Neural progenitor cell (in vitro differentiated cells): ENCODE measurements at regions not wholly inside any gene's neighbourhood (a gene's known extent, or its start where the extent isn't known, plus 50 kb on each side); places are given as distances from the start of the nearest gene placed in this dataset.

ENCODE experiments used
- DNase-seq: peaks from one replicate; pipeline ENCODE4 v3.0.0-alpha.2; 2016; ENCODE audit warnings: low spot score
- H2AFZ ChIP-seq: fragments of 200-600 bp; sonication (generic); replicated peaks from 2 replicates; pipeline ENCODE4 v1.6.1; 2016; ENCODE audit warnings: antibody characterized with exemption
- H3F3A ChIP-seq: fragments of 200-600 bp; sonication (generic); 2 replicates; pipeline ENCODE4 v1.6.1; 2016; ENCODE audit warnings: antibody characterized with exemption, low read depth
- H3K27ac ChIP-seq: fragments of 200-600 bp; sonication (generic); 2 replicates; pipeline ENCODE4 v1.5.1; 2016; ENCODE audit warnings: mild to moderate bottlenecking
- H3K27me3 ChIP-seq: fragments of 200-600 bp; sonication (generic); 2 replicates; pipeline ENCODE4 v1.6.1; 2016; ENCODE audit warnings: mild to moderate bottlenecking, moderate library complexity
- H3K36me3 ChIP-seq: fragments of 200-600 bp; sonication (generic); 2 replicates; pipeline ENCODE4 v1.5.1; 2016
- H3K4me1 ChIP-seq: fragments of 200-600 bp; sonication (generic); 2 replicates; pipeline ENCODE4 v1.6.1; 2016; ENCODE audit warnings: mixed run types
- H3K4me2 ChIP-seq: fragments of 200-600 bp; sonication (generic); 2 replicates; pipeline ENCODE4 v1.6.1; 2016
- H3K4me3 ChIP-seq: fragments of 200-600 bp; sonication (generic); 2 replicates; pipeline ENCODE4 v1.5.1; 2016
- H3K79me2 ChIP-seq: fragments of 200-600 bp; sonication (generic); 2 replicates; pipeline ENCODE4 v1.6.1; 2016; ENCODE audit warnings: low read depth
- H3K9ac ChIP-seq: fragments of 200-600 bp; sonication (generic); 2 replicates; pipeline ENCODE4 v1.6.1; 2016
- H3K9me3 ChIP-seq: fragments of 200-600 bp; sonication (generic); 2 replicates; pipeline ENCODE4 v1.5.1; 2016; ENCODE audit warnings: low read depth
- H4K20me1 ChIP-seq: fragments of 200-600 bp; sonication (generic); 2 replicates; pipeline ENCODE4 v1.6.1; 2016; ENCODE audit warnings: low read depth
- H3K27ac Mint-ChIP-seq: 3 replicates; pipeline ENCODE4 v1.8.0; 2021; ENCODE audit warnings: mixed read lengths
- H3K27me3 Mint-ChIP-seq: 2 replicates; pipeline ENCODE4 v1.8.0; 2022; ENCODE audit warnings: low read depth, mild to moderate bottlenecking, inconsistent platforms, moderate library complexity, mixed read lengths; ENCODE audit not compliant: insufficient read depth
- H3K36me3 Mint-ChIP-seq: 3 replicates; pipeline ENCODE4 v1.8.0; 2021; ENCODE audit warnings: mixed read lengths
- H3K4me1 Mint-ChIP-seq: 3 replicates; pipeline ENCODE4 v1.8.0; 2021; ENCODE audit warnings: mixed read lengths
- H3K4me3 Mint-ChIP-seq: 3 replicates; pipeline ENCODE4 v1.8.0; 2021; ENCODE audit warnings: mild to moderate bottlenecking, moderate library complexity, mixed read lengths
- H3K9me3 Mint-ChIP-seq: 3 replicates; pipeline ENCODE4 v1.8.0; 2020; ENCODE audit warnings: mixed read lengths
- CTCF ChIP-seq: fragments of 200-600 bp; sonication (generic); IDR thresholded peaks from 2 replicates; pipeline ENCODE4 v1.5.1; 2017; ENCODE audit warnings: antibody characterized with exemption, mild to moderate bottlenecking
- EZH2 ChIP-seq: fragments of 200-600 bp; sonication (generic); IDR thresholded peaks from 2 replicates; pipeline ENCODE4 v1.6.1; 2017; ENCODE audit warnings: antibody characterized with exemption, mild to moderate bottlenecking, moderate library complexity
- EZH2phosphoT487 ChIP-seq: fragments of 200-600 bp; sonication (generic); IDR thresholded peaks from 2 replicates; pipeline ENCODE4 v1.6.1; 2017; ENCODE audit warnings: antibody characterized with exemption

DNA sequence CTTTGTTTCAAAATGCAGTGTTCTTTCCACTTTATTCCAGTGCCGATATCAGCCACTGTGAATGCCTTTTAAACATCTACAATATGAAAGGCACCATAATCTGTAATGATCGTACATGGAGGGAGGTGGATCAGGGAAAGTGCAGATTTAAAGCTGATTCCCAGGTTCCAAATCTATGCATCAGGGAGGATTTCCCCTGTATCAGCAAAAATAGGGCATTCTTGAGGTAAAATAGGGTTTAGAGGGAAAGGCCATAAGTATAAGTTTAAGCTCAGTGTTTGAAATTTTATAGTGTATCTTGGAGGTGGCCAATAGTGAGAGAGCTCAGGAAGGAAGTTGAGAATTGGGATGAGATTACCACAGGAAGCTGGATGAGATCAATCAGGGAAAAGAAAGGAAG lies 289.7 kb upstream of the ID4 start:
- H3K4me3 Mint-ChIP-seq: no peak overlapping the region
- Histone ChIP-seq H3K36me3 (no peaks in the 10 kb centered on the region), H3K27ac (no peak overlapping the region), H4K20me1 (no peaks in the 10 kb centered on the region), H3K4me1 (peaks cover 15% of the 10 kb centered on the region), H3K79me2 (no peaks in the 10 kb centered on the region), H3K27me3 (no peaks in the 10 kb centered on the region), H3K4me2 (no peak overlapping the region), H3K9me3 (no peaks in the 10 kb centered on the region), H3K9ac (no peak overlapping the region), H2AFZ (no peak overlapping the region), H3K4me3 (no peak overlapping the region), H3F3A (no peaks in the 10 kb centered on the region)
- no peak for DNase-seq
- peaks cover 7% of the 10 kb centered on the region for H3K4me1 Mint-ChIP-seq
- no peak overlapping the region for H3K27ac Mint-ChIP-seq
- no peaks in the 10 kb centered on the region for H3K36me3 Mint-ChIP-seq
- no peaks in the 10 kb centered on the region for H3K9me3 Mint-ChIP-seq
- no peak for TF ChIP-seq EZH2
- no peak for TF ChIP-seq EZH2phosphoT487
- no peak for TF ChIP-seq CTCF
- H3K27me3 Mint-ChIP-seq: no peaks in the 10 kb centered on the region

DNA sequence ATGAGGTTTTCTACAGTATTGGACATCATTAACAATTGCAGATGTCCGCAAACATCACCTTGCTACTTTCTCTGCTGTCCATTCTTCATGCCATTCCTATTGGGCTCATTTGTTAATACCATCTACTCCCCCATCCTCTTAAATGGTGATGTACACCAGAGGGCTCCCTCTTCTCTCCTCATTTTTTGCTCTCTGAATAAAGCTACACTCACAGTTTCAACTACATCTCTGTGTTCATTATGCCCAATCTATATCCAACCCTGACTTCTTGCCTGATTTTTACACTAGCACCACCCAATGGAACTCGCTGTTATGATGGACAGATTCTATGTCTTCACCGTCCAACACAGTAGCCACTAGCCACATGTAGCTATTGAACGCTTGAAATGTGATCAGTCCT lies 288.1 kb upstream of the ID4 start:
- Histone ChIP-seq H3K27ac (no peak overlapping the region), H4K20me1 (no peaks in the 10 kb centered on the region), H2AFZ (no peak overlapping the region), H3F3A (no peaks in the 10 kb centered on the region), H3K36me3 (no peaks in the 10 kb centered on the region), H3K79me2 (no peaks in the 10 kb centered on the region), H3K4me1 (peaks cover 15% of the 10 kb centered on the region), H3K27me3 (no peaks in the 10 kb centered on the region), H3K9me3 (no peaks in the 10 kb centered on the region), H3K9ac (no peak overlapping the region), H3K4me3 (no peak overlapping the region), H3K4me2 (no peak overlapping the region)
- H3K4me3 Mint-ChIP-seq: no peak overlapping the region
- TF ChIP-seq CTCF: no peak
- TF ChIP-seq EZH2: no peak
- TF ChIP-seq EZH2phosphoT487: no peak
- H3K27ac Mint-ChIP-seq: no peak overlapping the region
- H3K36me3 Mint-ChIP-seq: peaks cover 3% of the 10 kb centered on the region
- H3K27me3 Mint-ChIP-seq: no peaks in the 10 kb centered on the region
- DNase-seq: no peak
- no peaks in the 10 kb centered on the region for H3K9me3 Mint-ChIP-seq
- peaks cover 7% of the 10 kb centered on the region for H3K4me1 Mint-ChIP-seq

DNA sequence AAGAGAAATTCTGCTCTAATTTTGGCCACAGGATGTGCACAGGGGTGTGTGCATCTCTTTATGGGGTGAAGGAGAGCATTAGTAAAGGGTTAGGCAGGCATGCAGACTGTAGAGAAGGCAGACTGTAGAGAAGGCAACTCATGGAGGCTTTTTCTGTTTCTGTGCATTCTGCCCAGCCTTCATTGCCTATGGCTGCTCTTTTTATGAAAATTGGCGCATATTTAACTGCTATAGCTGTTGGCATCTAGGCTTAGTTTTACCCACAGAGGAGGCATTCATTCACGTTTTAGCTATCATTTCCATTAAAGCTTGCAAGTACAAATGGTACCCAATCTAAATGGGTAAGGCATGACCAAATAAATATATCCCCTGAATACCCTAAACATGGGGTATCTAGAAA lies 286.8 kb upstream of the ID4 start:
- Histone ChIP-seq H3K27me3 (no peaks in the 10 kb centered on the region), H3K9ac (no peak overlapping the region), H3K4me3 (no peak overlapping the region), H4K20me1 (no peaks in the 10 kb centered on the region), H3K9me3 (no peaks in the 10 kb centered on the region), H3K4me2 (no peak overlapping the region), H3K79me2 (no peaks in the 10 kb centered on the region), H3K27ac (no peak overlapping the region), H3K36me3 (no peaks in the 10 kb centered on the region), H3K4me1 (peaks cover 3% of the 10 kb centered on the region), H3F3A (no peaks in the 10 kb centered on the region), H2AFZ (no peak overlapping the region)
- Mint-ChIP-seq H3K9me3 (no peaks in the 10 kb centered on the region), H3K36me3 (peaks cover 3% of the 10 kb centered on the region), H3K27ac (no peak overlapping the region), H3K27me3 (no peaks in the 10 kb centered on the region), H3K4me3 (no peak overlapping the region), H3K4me1 (no peaks in the 10 kb centered on the region)
- DNase-seq: no peak
- no peak for TF ChIP-seq EZH2phosphoT487
- no peak for TF ChIP-seq CTCF
- TF ChIP-seq EZH2: no peak

- H3K27ac ChIP-seq: no peak overlapping the region
- no peaks in the 10 kb centered on the region for H4K20me1 ChIP-seq
- H3K4me1 Mint-ChIP-seq: no peaks in the 10 kb centered on the region
- H3K4me2 ChIP-seq: no peak overlapping the region
- H3K9me3 ChIP-seq: no peaks in the 10 kb centered on the region
- no peak overlapping the region for H3K4me3 ChIP-seq
- TF ChIP-seq EZH2 (no peak), CTCF (no peak), EZH2phosphoT487 (no peak)
- DNase-seq: no peak
- H2AFZ ChIP-seq: no peak overlapping the region
- no peak overlapping the region for H3K4me3 Mint-ChIP-seq
- no peaks in the 10 kb centered on the region for H3K27me3 Mint-ChIP-seq
- H3K4me1 ChIP-seq: no peaks in the 10 kb centered on the region
- H3K79me2 ChIP-seq: no peaks in the 10 kb centered on the region
- no peak overlapping the region for H3K27ac Mint-ChIP-seq
- H3F3A ChIP-seq: no peaks in the 10 kb centered on the region
- H3K36me3 ChIP-seq: no peaks in the 10 kb centered on the region
- H3K9ac ChIP-seq: no peak overlapping the region
- H3K27me3 ChIP-seq: no peaks in the 10 kb centered on the region
- H3K9me3 Mint-ChIP-seq: peaks cover 5% of the 10 kb centered on the region
- peaks cover 3% of the 10 kb centered on the region for H3K36me3 Mint-ChIP-seq
Measured at GRCh38 chr6:19551611-19552010, 285.6 kb upstream of the ID4 start.
